SK-N-SH (cell line): ENCODE measurements at regions not wholly inside any gene's neighbourhood (a gene's known extent, or its start where the extent isn't known, plus 50 kb on each side); places are given as distances from the start of the nearest gene placed in this dataset.

Experiments used
- CTCF ChIA-PET: fragments of 300-600, 350-600 bp; formaldehyde crosslinking; extraction: SDS; loops from one replicate; lab custom pipeline; 2021; lab: Yijun Ruan, JAX
- POLR2A ChIA-PET: fragments of 350-600 bp; sonication (Branson Sonifier 250); formaldehyde crosslinking; extraction: SDS; loops from one replicate; lab custom pipeline; 2020; ENCODE audit warnings: antibody characterized with exemption, inconsistent platforms; lab: Yijun Ruan, JAX
- DNase-seq: peaks from one replicate; pipeline ENCODE4 v3.0.0; 2012
- H2AFZ ChIP-seq: fragments of 200-600 bp; sonication (generic); 2 replicates; pipeline ENCODE4 v1.8.1; 2016; ENCODE audit warnings: antibody characterized with exemption, mild to moderate bottlenecking, low read depth
- H3F3A ChIP-seq: fragments of 200-600 bp; sonication (generic); replicated peaks from 2 replicates; pipeline ENCODE3; 2016; ENCODE audit warnings: antibody characterized with exemption, mild to moderate bottlenecking; ENCODE audit not compliant: insufficient read depth
- H3K27ac ChIP-seq, 2 experiments: fragments of 200-500 bp in 1 of 2; fragments of 200-600 bp in 1 of 2; sonication (Bioruptor generic) in 1 of 2; sonication (generic), shearing (Covaris generic) in 1 of 2; 2 replicates each; pipeline versions ENCODE4 v1.5.1 to v1.6.1; 2014 to 2016; ENCODE audit warnings: low read depth in 2 of 2, inconsistent platforms in 1 of 2, low read length in 1 of 2, mild to moderate bottlenecking in 1 of 2, mixed read lengths in 1 of 2
- H3K27me3 ChIP-seq: fragments of 200-600 bp; sonication (generic), shearing (Covaris generic); 2 replicates; pipeline ENCODE4 v1.6.1; 2016; ENCODE audit warnings: mixed run types; ENCODE audit not compliant: insufficient read depth
- H3K36me3 ChIP-seq, 2 experiments: fragments of 200-500 bp in 1 of 2; fragments of 200-600 bp in 1 of 2; sonication (Bioruptor generic) in 1 of 2; sonication (generic) in 1 of 2; replicated peaks in 1 of 2; 2 replicates each; pipeline versions ENCODE3 to v1.5.1; 2014 to 2016; ENCODE audit warnings: low read length in 1 of 2, mild to moderate bottlenecking in 1 of 2; ENCODE audit not compliant: insufficient read depth in 2 of 2, control insufficient read depth in 1 of 2
- H3K4me1 ChIP-seq, 2 experiments: fragments of 200-500 bp in 1 of 2; fragments of 200-600 bp in 1 of 2; sonication (Bioruptor generic) in 1 of 2; sonication (generic), shearing (Covaris generic) in 1 of 2; 2 replicates each; pipeline versions ENCODE4 v1.5.1 to v1.6.1; 2014 to 2016; ENCODE audit warnings: low read depth in 1 of 2, low read length in 1 of 2, mixed run types in 1 of 2; ENCODE audit not compliant: insufficient read depth in 2 of 2, control insufficient read depth in 1 of 2
- H3K4me2 ChIP-seq: fragments of 200-600 bp; sonication (generic), shearing (Covaris generic); 2 replicates; pipeline ENCODE4 v1.6.1; 2017; ENCODE audit warnings: mixed run types
- H3K4me3 ChIP-seq, 2 experiments: fragments of 200-500 bp in 1 of 2; fragments of 200-600 bp in 1 of 2; sonication (Bioruptor generic) in 1 of 2; sonication (generic), shearing (Covaris generic) in 1 of 2; 2 replicates each; pipeline versions ENCODE4 v1.5.1 to v1.8.1; 2014 to 2016; ENCODE audit warnings: low read depth in 2 of 2, inconsistent platforms in 1 of 2, low read length in 1 of 2, mild to moderate bottlenecking in 1 of 2, mixed read lengths in 1 of 2, moderate library complexity in 1 of 2
- H3K79me2 ChIP-seq: fragments of 200-600 bp; sonication (generic); 2 replicates; pipeline ENCODE4 v1.8.1; 2017; ENCODE audit warnings: mild to moderate bottlenecking; ENCODE audit not compliant: insufficient read depth
- H3K9ac ChIP-seq: fragments of 200-600 bp; sonication (generic); 2 replicates; pipeline ENCODE4 v1.6.1; 2017; ENCODE audit warnings: mixed run types
- H3K9me2 ChIP-seq: fragments of 200-600 bp; sonication (generic); 2 replicates; pipeline ENCODE4 v1.6.1; 2017; ENCODE audit warnings: mixed run types
- H3K9me3 ChIP-seq: fragments of 200-600 bp; sonication (generic); 2 replicates; pipeline ENCODE4 v1.6.1; 2017; ENCODE audit warnings: mixed run types, mild to moderate bottlenecking, moderate library complexity
- H4K20me1 ChIP-seq: fragments of 200-600 bp; sonication (generic); 2 replicates; pipeline ENCODE4 v1.6.1; 2017; ENCODE audit warnings: mild to moderate bottlenecking, mixed run types; ENCODE audit not compliant: insufficient read depth
- EP300 ChIP-seq, 2 experiments: IDR thresholded peaks; 2 replicates each; pipeline versions ENCODE4 v1.4.0 to v1.6.1; 2012; ENCODE audit warnings: borderline replicate concordance in 1 of 2, low read depth in 1 of 2, low read length in 1 of 2
- EZH2phosphoT487 ChIP-seq: fragments of 200-600 bp; sonication (generic); IDR thresholded peaks from 2 replicates; pipeline ENCODE4 v1.6.1; 2017; ENCODE audit warnings: low read depth, mixed run types, mild to moderate bottlenecking, antibody characterized with exemption, moderate library complexity, borderline replicate concordance
- FOSL2 ChIP-seq: IDR thresholded peaks from 2 replicates; pipeline ENCODE4 v1.4.0; 2012; ENCODE audit warnings: low read depth, mild to moderate bottlenecking, moderate library complexity, borderline replicate concordance
- FOXM1 ChIP-seq: IDR thresholded peaks from 2 replicates; pipeline ENCODE4 v1.4.0; 2012; ENCODE audit warnings: low read depth, mild to moderate bottlenecking
- GABPA ChIP-seq: IDR thresholded peaks from 2 replicates; pipeline ENCODE4 v1.4.0; 2012; ENCODE audit warnings: low read depth, mild to moderate bottlenecking
- GATA2 ChIP-seq: sonication (generic); formaldehyde crosslinking; IDR thresholded peaks from 2 replicates; pipeline ENCODE4 v1.5.0; 2020; ENCODE audit warnings: mild to moderate bottlenecking, missing genetic modification reagents
- JUND ChIP-seq: IDR thresholded peaks from 2 replicates; pipeline ENCODE4 v1.4.0; 2012
- MXI1 ChIP-seq: IDR thresholded peaks from 2 replicates; pipeline ENCODE4 v1.6.1; 2012; ENCODE audit warnings: mild to moderate bottlenecking, low read depth, low read length, improper control_type of control experiment
- RCOR1 ChIP-seq: fragments of 150-350 bp; IDR thresholded peaks from 2 replicates; pipeline ENCODE4 v1.6.1; 2017; ENCODE audit warnings: antibody characterized with exemption, low read length
- RFX5 ChIP-seq: IDR thresholded peaks from 2 replicates; pipeline ENCODE4 v1.6.1; 2012; ENCODE audit warnings: mild to moderate bottlenecking, improper control_type of control experiment, low read length
- SIN3A ChIP-seq: IDR thresholded peaks from 2 replicates; pipeline ENCODE4 v1.6.1; 2012; ENCODE audit warnings: low read depth, mild to moderate bottlenecking, low read length, moderate library complexity, borderline replicate concordance
- SMC3 ChIP-seq: IDR thresholded peaks from 2 replicates; pipeline ENCODE4 v1.6.1; 2012; ENCODE audit warnings: low read depth, low read length, improper control_type of control experiment
- TEAD4 ChIP-seq: IDR thresholded peaks from 2 replicates; pipeline ENCODE4 v1.4.0; 2012; ENCODE audit warnings: mild to moderate bottlenecking, borderline replicate concordance; ENCODE audit not compliant: insufficient read depth
- YY1 ChIP-seq: IDR thresholded peaks from 2 replicates; pipeline ENCODE4 v1.4.0; 2012; ENCODE audit warnings: low read depth, mild to moderate bottlenecking
- ZBTB33 ChIP-seq: IDR thresholded peaks from 2 replicates; pipeline ENCODE4 v1.4.0; 2012; ENCODE audit warnings: low read depth, borderline replicate concordance
- WGBS: methylation state at CpG from one replicate; pipeline ENCODE4 v1.1.6; 2017; ENCODE audit warnings: low lambda C conversion rate; 5-methylcytosine and 5-hydroxymethylcytosine counted together
- TF ChIP-seq, protein P1 (sequence below): fragments of 150-350 bp; IDR thresholded peaks from 2 replicates; pipeline ENCODE4 v1.6.1; 2017; ENCODE audit warnings: antibody characterized with exemption, low read length, low read depth, borderline replicate concordance

GRCh38 chr3:40690749-40691451 is 166.1 kb downstream of the ZNF621 start (continued):
- TF ChIP-seq RCOR1 = no peak

DNA sequence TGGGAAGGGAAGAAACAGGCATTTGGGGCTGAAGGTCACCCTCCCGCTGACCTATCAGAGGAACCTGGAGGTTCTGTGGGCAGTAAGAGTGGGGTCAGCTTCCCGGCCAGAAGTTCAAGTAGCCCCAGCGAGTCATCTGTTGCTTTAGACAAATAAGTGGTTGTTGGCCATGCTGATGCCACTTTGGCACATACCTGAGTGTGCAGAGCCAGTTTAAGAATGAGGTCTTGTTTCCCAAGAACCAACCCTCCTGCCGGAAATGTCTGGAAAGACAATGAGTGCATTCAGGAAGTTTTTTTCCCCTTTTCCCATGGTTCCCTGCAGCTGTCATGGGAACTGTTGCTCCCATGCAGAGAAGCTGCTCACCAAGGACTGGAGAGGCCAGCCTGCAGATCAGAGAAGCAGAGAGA is 166.7 kb downstream of the ZNF621 start:
- no peaks in the 10 kb centered on the region for H3K36me3 ChIP-seq
- H3K9me2 ChIP-seq = no peaks in the 10 kb centered on the region
- peaks cover 0 to 11% of the 10 kb centered on the region in 2 experiments; a peak in 1 of 4 replicates for H3K4me1 ChIP-seq
- no peaks in the 10 kb centered on the region for H3K9me3 ChIP-seq
- whole genome bisulfite sequencing = 50% methylated on average over 1 of the region's 4 CpGs
- H4K20me1 ChIP-seq = no peaks in the 10 kb centered on the region
- no peaks in the 10 kb centered on the region for H3K27me3 ChIP-seq
- POLR2A ChIA-PET = no interaction called here
- TF ChIP-seq YY1 (no peak), GATA2 (CRISPR knock-in tag) (no peak), GABPA (no peak), TEAD4 (no peak), MXI1 (no peak), SMC3 (no peak), EP300 (IDR thresholded peaks at IDR 0.05; ENCODE audit: borderline replicate concordance in 1 of 2, low read depth in 1 of 2, low read length in 1 of 2) (no peak), JUND (no peak), FOSL2 (no peak), ZBTB33 (no peak), FOXM1 (no peak), EZH2phosphoT487 (no peak), RFX5 (no peak), RCOR1 (no peak), SIN3A (no peak)
- TF ChIP-seq, protein P1, sequence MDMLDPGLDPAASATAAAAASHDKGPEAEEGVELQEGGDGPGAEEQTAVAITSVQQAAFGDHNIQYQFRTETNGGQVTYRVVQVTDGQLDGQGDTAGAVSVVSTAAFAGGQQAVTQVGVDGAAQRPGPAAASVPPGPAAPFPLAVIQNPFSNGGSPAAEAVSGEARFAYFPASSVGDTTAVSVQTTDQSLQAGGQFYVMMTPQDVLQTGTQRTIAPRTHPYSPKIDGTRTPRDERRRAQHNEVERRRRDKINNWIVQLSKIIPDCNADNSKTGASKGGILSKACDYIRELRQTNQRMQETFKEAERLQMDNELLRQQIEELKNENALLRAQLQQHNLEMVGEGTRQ = no peak
- no peak overlapping the region for H3K27ac ChIP-seq
- no peak for DNase-seq
- H3K4me2 ChIP-seq = no peak overlapping the region
- H3K79me2 ChIP-seq = no peaks in the 10 kb centered on the region
- no peak overlapping the region for H3K4me3 ChIP-seq
- no peaks in the 10 kb centered on the region for H3F3A ChIP-seq
- H2AFZ ChIP-seq = no peak overlapping the region
- CTCF ChIA-PET = no interaction called here
- H3K9ac ChIP-seq = no peak overlapping the region
